CD4-positive, alpha-beta T cell (primary cell): ENCODE measurements at regions not wholly inside any gene's neighbourhood (a gene's known extent, or its start where the extent isn't known, plus 50 kb on each side); places are given as distances from the start of the nearest gene placed in this dataset.

Source experiments
- ATAC-seq: fragments of 200-7000 bp; cut with Tn5 transposase; one replicate; pipeline ENCODE4 v1.10.0; 2022; ENCODE audit warnings: mild to moderate bottlenecking; ENCODE audit not compliant: poor library complexity
- CTCF ChIA-PET: fragments of 350-600 bp; sonication (Branson Sonifier 250); formaldehyde crosslinking; loops from one replicate; lab custom pipeline; 2021; ENCODE audit warnings: antibody characterized with exemption, inconsistent platforms; lab: Charles Lee
- POLR2A ChIA-PET: fragments of 350-600 bp; sonication (Branson Sonifier 250); formaldehyde crosslinking; loops from one replicate; lab custom pipeline; 2021; ENCODE audit warnings: antibody characterized with exemption, inconsistent platforms; lab: Charles Lee
- DNase-seq, 14 experiments: peaks; one replicate each; pipeline ENCODE4 v3.0.0-alpha.2; 2013 to 2020; ENCODE audit warnings: mixed read lengths in 2 of 14
- H3K27ac ChIP-seq, 2 donors: one replicate each; pipeline versions ENCODE4 v1.5.1 to v1.7.0; 2013; ENCODE audit warnings: low read length in 2 of 2, low read depth in 1 of 2, mild to moderate bottlenecking in 1 of 2
- H3K27me3 ChIP-seq, 2 experiments: 1 replicate in 1 of 2; 2 replicates in 1 of 2; pipeline versions ENCODE4 v1.6.1 to v1.7.0; 2013; ENCODE audit warnings: low read length in 2 of 2, control low read depth in 1 of 2, mild to moderate bottlenecking in 1 of 2, moderate library complexity in 1 of 2; ENCODE audit not compliant: insufficient read depth in 2 of 2, control insufficient read depth in 1 of 2
- H3K36me3 ChIP-seq: one replicate; pipeline ENCODE4 v1.6.1; 2013; ENCODE audit warnings: low read length, control low read depth; ENCODE audit not compliant: insufficient read depth
- H3K4me1 ChIP-seq: one replicate; pipeline ENCODE4 v1.6.1; 2013; ENCODE audit warnings: low read length, control low read depth; ENCODE audit not compliant: insufficient read depth
- H3K4me3 ChIP-seq: one replicate; pipeline ENCODE4 v1.5.1; 2013; ENCODE audit warnings: mild to moderate bottlenecking, low read length, moderate library complexity
- H3K9me3 ChIP-seq, 2 experiments: 1 replicate in 1 of 2; 2 replicates in 1 of 2; pipeline versions ENCODE4 v1.6.1 to v1.7.0; 2013; ENCODE audit warnings: low read length in 2 of 2, mild to moderate bottlenecking in 2 of 2, control low read depth in 1 of 2, moderate library complexity in 1 of 2; ENCODE audit not compliant: control insufficient read depth in 1 of 2, insufficient read depth in 1 of 2
- H3K27ac Mint-ChIP-seq: one replicate; pipeline ENCODE4 v1.8.0; 2020; ENCODE audit warnings: mixed read lengths
- H3K27me3 Mint-ChIP-seq: one replicate; pipeline ENCODE4 v1.8.0; 2021; ENCODE audit warnings: mixed read lengths
- H3K36me3 Mint-ChIP-seq: one replicate; pipeline ENCODE4 v1.8.0; 2021; ENCODE audit warnings: low read depth, mixed read lengths
- H3K4me1 Mint-ChIP-seq: one replicate; pipeline ENCODE4 v1.8.0; 2021; ENCODE audit warnings: low read depth, mixed read lengths
- H3K4me3 Mint-ChIP-seq: one replicate; pipeline ENCODE4 v1.8.0; 2020; ENCODE audit warnings: mild to moderate bottlenecking, mixed read lengths
- H3K9me3 Mint-ChIP-seq: one replicate; pipeline ENCODE4 v1.8.0; 2020; ENCODE audit warnings: mixed read lengths
- CTCF ChIP-seq: fragments of 200-600 bp; IDR thresholded peaks from one replicate; pipeline ENCODE4 v1.8.0; 2022; ENCODE audit warnings: antibody characterized with exemption, mild to moderate bottlenecking
- intact Hi-C, 2 experiments: fragments of 100-400 bp; cut with DNase I in 1 of 2; cut with micrococcal nuclease in 1 of 2; formaldehyde crosslinking; loops; one replicate each; pipeline versions ENCODE4 v1.15.1 to v1.9.0; 2023 to 2025; cut with DNase I, micrococcal nuclease

- peaks cover 5 to 39% of the 10 kb centered on the region in 2 experiments for H3K9me3 ChIP-seq
- Mint-ChIP-seq H3K9me3 (peaks cover 18% of the 10 kb centered on the region), H3K4me3 (no peak overlapping the region), H3K4me1 (no peaks in the 10 kb centered on the region), H3K27me3 (no peaks in the 10 kb centered on the region), H3K36me3 (no peaks in the 10 kb centered on the region), H3K27ac (no peak overlapping the region)
- H3K27me3 ChIP-seq, result no peaks in the 10 kb centered on the region
- H3K4me3 ChIP-seq, result no peak overlapping the region
- CTCF ChIA-PET, result no interaction called here
- no peaks in the 10 kb centered on the region for H3K4me1 ChIP-seq
- no peak for ATAC-seq
- no peaks in the 10 kb centered on the region for H3K36me3 ChIP-seq
- no peak for TF ChIP-seq CTCF
- POLR2A ChIA-PET, result no interaction called here
- no peak overlapping the region for H3K27ac ChIP-seq
- DNase-seq, result no peak
- intact Hi-C loops, result no loop called here
These were observed 1013.6 kb downstream of the UQCRFS1 start for GRCh38 chr19:28199323-28199722.

DNA sequence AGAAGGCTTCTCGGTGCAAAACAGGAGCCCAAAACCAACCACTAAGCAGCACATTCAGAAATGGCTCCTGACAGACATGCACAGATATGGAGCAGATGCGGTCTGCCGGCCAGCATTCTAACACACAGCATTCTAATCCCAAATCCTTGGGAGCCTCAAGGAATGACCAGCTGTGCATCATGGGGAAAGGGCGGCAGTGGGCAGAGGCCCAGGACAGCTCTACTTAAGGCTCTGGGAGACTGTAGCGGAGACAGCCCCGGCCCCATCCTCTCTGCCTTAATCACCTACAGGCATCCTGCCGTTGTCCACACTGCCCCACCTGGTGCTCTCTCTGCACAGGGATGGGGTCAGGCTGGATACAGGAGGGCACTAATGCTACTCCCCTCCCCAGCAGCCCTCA is 1016.0 kb downstream of the UQCRFS1 start:
- no peak for TF ChIP-seq CTCF
- peaks cover 0 to 47% of the 10 kb centered on the region in 2 experiments for H3K9me3 ChIP-seq
- no peak overlapping the region for H3K4me3 ChIP-seq
- DNase-seq, result no peak
- ChIA-PET CTCF (no interaction called here), POLR2A (no interaction called here)
- ATAC-seq, result no peak
- Mint-ChIP-seq H3K4me1 (no peaks in the 10 kb centered on the region), H3K9me3 (peaks cover 12% of the 10 kb centered on the region), H3K4me3 (no peak overlapping the region), H3K36me3 (no peaks in the 10 kb centered on the region), H3K27ac (no peak overlapping the region), H3K27me3 (no peaks in the 10 kb centered on the region)
- no peak overlapping the region for H3K27ac ChIP-seq
- H3K27me3 ChIP-seq, result no peaks in the 10 kb centered on the region
- no peaks in the 10 kb centered on the region for H3K36me3 ChIP-seq
- H3K4me1 ChIP-seq, result no peaks in the 10 kb centered on the region
- intact Hi-C loops, result no loop called here

DNA sequence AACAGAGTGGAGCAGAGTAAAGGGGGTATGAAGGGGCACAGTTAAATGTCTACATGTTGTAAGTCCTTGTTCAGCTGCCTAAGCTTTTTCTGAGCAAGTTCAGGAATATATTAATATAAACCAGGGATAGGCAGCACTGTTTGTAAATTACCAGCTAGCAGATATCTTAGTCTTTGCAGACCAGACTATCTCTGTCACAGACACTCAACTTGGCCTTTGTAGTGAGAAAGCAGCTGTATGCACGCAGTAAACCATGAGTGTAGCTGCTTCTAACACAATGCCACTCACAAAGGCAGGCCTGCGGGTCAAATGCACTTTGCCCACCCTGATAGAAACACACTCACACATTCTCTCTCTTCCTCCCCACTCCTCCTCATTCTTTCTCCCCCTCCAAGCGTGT is 1016.9 kb downstream of the UQCRFS1 start:
- Histone ChIP-seq H3K4me3 (no peak overlapping the region), H3K9me3 (peaks cover 0 to 39% of the 10 kb centered on the region in 2 experiments), H3K36me3 (no peaks in the 10 kb centered on the region), H3K27me3 (no peaks in the 10 kb centered on the region), H3K27ac (no peak overlapping the region), H3K4me1 (no peaks in the 10 kb centered on the region)
- no peak for TF ChIP-seq CTCF
- CTCF ChIA-PET, result no interaction called here
- no peak for ATAC-seq
- intact Hi-C loops, result no loop called here
- peaks cover 9% of the 10 kb centered on the region for H3K9me3 Mint-ChIP-seq
- DNase-seq, result no peak
- no peak overlapping the region for H3K27ac Mint-ChIP-seq
- POLR2A ChIA-PET, result no interaction called here
- no peak overlapping the region for H3K4me3 Mint-ChIP-seq
- no peaks in the 10 kb centered on the region for H3K4me1 Mint-ChIP-seq
- H3K36me3 Mint-ChIP-seq, result no peaks in the 10 kb centered on the region
- H3K27me3 Mint-ChIP-seq, result no peaks in the 10 kb centered on the region
